HG03095 (cell line): ENCODE measurements at regions not wholly inside any gene's neighbourhood (a gene's known extent, or its start where the extent isn't known, plus 50 kb on each side); places are given as distances from the start of the nearest gene placed in this dataset.
"Not testable (repeated sequence)": the region's sequence is repeated elsewhere in the genome, so short reads cannot be mapped to it uniquely, and the experiment has no call there.

ENCODE experiments used
- ATAC-seq: cut with Tn5 transposase; IDR thresholded peaks from one replicate; pipeline ENCODE4 v1.9.1; 2021; ENCODE audit warnings: moderate library complexity; ENCODE audit not compliant: unreplicated experiment

GRCh38 chr7:83882551-83882950 is 233.6 kb upstream of the SEMA3E start:
- no peak for ATAC-seq

GRCh38 chr7:83879063-83879462 is 230.1 kb upstream of the SEMA3E start:
- no peak for ATAC-seq

GRCh38 chr7:83878614-83879013 is 229.7 kb upstream of the SEMA3E start:
- ATAC-seq, result no peak

GRCh38 chr7:83876593-83876992 is 227.7 kb upstream of the SEMA3E start:
- no peak for ATAC-seq

GRCh38 chr7:83873459-83873858 is 224.5 kb upstream of the SEMA3E start:
- no peak for ATAC-seq

GRCh38 chr7:83872501-83872900 is 223.6 kb upstream of the SEMA3E start:
- no peak for ATAC-seq

- ATAC-seq, result no peak
Measured at GRCh38 chr7:83870515-83870914, 221.6 kb upstream of the SEMA3E start.

- no peak for ATAC-seq
Measured at GRCh38 chr7:83866582-83866981, 217.6 kb upstream of the SEMA3E start.

- no peak for ATAC-seq
Measured at GRCh38 chr7:83864551-83864950, 215.6 kb upstream of the SEMA3E start.

GRCh38 chr7:83863906-83864305 is 215.0 kb upstream of the SEMA3E start:
- ATAC-seq, result no peak

GRCh38 chr7:83861876-83862275 is 212.9 kb upstream of the SEMA3E start:
- ATAC-seq, result no peak

GRCh38 chr7:83859827-83860226 is 210.9 kb upstream of the SEMA3E start:
- no peak for ATAC-seq

GRCh38 chr7:83857691-83858090 is 208.8 kb upstream of the SEMA3E start:
- ATAC-seq, result no peak

- no peak for ATAC-seq
Measured at GRCh38 chr7:83856094-83856493, 207.2 kb upstream of the SEMA3E start.

- ATAC-seq, result no peak
Measured at GRCh38 chr7:83852136-83852535, 203.2 kb upstream of the SEMA3E start.

- ATAC-seq, result no peak
Measured at GRCh38 chr7:83851551-83851950, 202.6 kb upstream of the SEMA3E start.

- no peak for ATAC-seq
Measured at GRCh38 chr7:83850941-83851340, 202.0 kb upstream of the SEMA3E start.

GRCh38 chr7:83850125-83850524 is 201.2 kb upstream of the SEMA3E start:
- no peak for ATAC-seq

GRCh38 chr7:83849131-83849530 is 200.2 kb upstream of the SEMA3E start:
- ATAC-seq, result no peak

- ATAC-seq, result no peak
Measured at GRCh38 chr7:83842894-83843293, 194.0 kb upstream of the SEMA3E start.

GRCh38 chr7:83837683-83838082 is 188.7 kb upstream of the SEMA3E start:
- no peak for ATAC-seq

GRCh38 chr7:83836028-83836427 is 187.1 kb upstream of the SEMA3E start:
- no peak for ATAC-seq

GRCh38 chr7:83835424-83835823 is 186.5 kb upstream of the SEMA3E start:
- no peak for ATAC-seq

GRCh38 chr7:83833721-83834120 is 184.8 kb upstream of the SEMA3E start:
- not testable (repeated sequence) for ATAC-seq
